ENCODE measurements at regions not wholly inside any gene's neighbourhood (a gene's known extent, or its start where the extent isn't known, plus 50 kb on each side); places are given as distances from the start of the nearest gene placed in this dataset.
"Not testable (repeated sequence)": the region's sequence is repeated elsewhere in the genome, so short reads cannot be mapped to it uniquely, and the experiment has no call there.

GRCh38 chr3:31081018-31081662, 186.7 kb upstream of the GADL1 start:
- intact Hi-C loops (cut with DNase I) = no loop called here
- ATAC-seq (peak; percentile 66), DNase-seq (ENCODE audit: low spot score) (no peak)

- ATAC-seq = no peak
Measured at GRCh38 chr3:31086148-31086547, 191.7 kb upstream of the GADL1 start.

GRCh38 chr3:31086698-31087097, 192.2 kb upstream of the GADL1 start:
- no peak for ATAC-seq
- DNase-seq (ENCODE audit: low spot score) = no peak
- intact Hi-C loops (cut with DNase I) = no loop called here

More at GRCh38 chr3:31086148-31086547, 191.7 kb upstream of the GADL1 start:
- intact Hi-C loops (cut with DNase I) = no loop called here
- no peak for DNase-seq (ENCODE audit: low spot score)

GRCh38 chr3:31091748-31092147, 197.3 kb upstream of the GADL1 start:
- DNase-seq (ENCODE audit: low spot score) (no peak), ATAC-seq (no peak)
- intact Hi-C loops (cut with DNase I) = no loop called here

- DNase-seq (ENCODE audit: low spot score) (no peak), ATAC-seq (peak; percentile 85)
- intact Hi-C loops (cut with DNase I) = no loop called here
Measured at GRCh38 chr3:31092748-31093589, 198.5 kb upstream of the GADL1 start.

- intact Hi-C loops (cut with DNase I) = no loop called here
- ATAC-seq = no peak
- no peak for DNase-seq (ENCODE audit: low spot score)
Measured at GRCh38 chr3:31093606-31094005, 199.1 kb upstream of the GADL1 start.

GRCh38 chr3:31094048-31094447, 199.6 kb upstream of the GADL1 start:
- DNase-seq (ENCODE audit: low spot score) = no peak
- no peak for ATAC-seq
- intact Hi-C loops (cut with DNase I) = no loop called here

GRCh38 chr3:31095255-31095654, 200.8 kb upstream of the GADL1 start:
- intact Hi-C loops (cut with DNase I) = no loop called here
- no peak for DNase-seq (ENCODE audit: low spot score)
- ATAC-seq = no peak

GRCh38 chr3:31096661-31097395, 202.4 kb upstream of the GADL1 start:
- intact Hi-C loops (cut with DNase I) = no loop called here
- DNase-seq (ENCODE audit: low spot score) = no peak
- no peak for ATAC-seq

GRCh38 chr3:31100519-31100918, 206.1 kb upstream of the GADL1 start:
- intact Hi-C loops (cut with DNase I) = no loop called here
- ATAC-seq (no peak), DNase-seq (ENCODE audit: low spot score) (no peak)

GRCh38 chr3:31101285-31101684, 206.8 kb upstream of the GADL1 start:
- ATAC-seq; intact Hi-C loops (cut with DNase I): not testable (repeated sequence)

GRCh38 chr3:31102196-31102879, 207.9 kb upstream of the GADL1 start:
- DNase-seq (ENCODE audit: low spot score) (no peak), ATAC-seq (no peak)
- intact Hi-C loops (cut with DNase I) = no loop called here

More at GRCh38 chr3:31101285-31101684, 206.8 kb upstream of the GADL1 start:
- DNase-seq (ENCODE audit: low spot score) = not testable (repeated sequence)

GRCh38 chr3:31103181-31103580, 208.7 kb upstream of the GADL1 start:
- ATAC-seq (no peak), DNase-seq (ENCODE audit: low spot score) (no peak)
- intact Hi-C loops (cut with DNase I) = no loop called here

- ATAC-seq = no peak
- intact Hi-C loops (cut with DNase I) = no loop called here
Measured at GRCh38 chr3:31103623-31104180, 209.2 kb upstream of the GADL1 start.

GRCh38 chr3:31105011-31105410, 210.6 kb upstream of the GADL1 start:
- ATAC-seq = no peak
- intact Hi-C loops (cut with DNase I) = no loop called here
- DNase-seq (ENCODE audit: low spot score) = no peak

More at GRCh38 chr3:31103623-31104180, 209.2 kb upstream of the GADL1 start:
- no peak for DNase-seq (ENCODE audit: low spot score)

GRCh38 chr3:31105438-31106077, 211.1 kb upstream of the GADL1 start:
- DNase-seq (ENCODE audit: low spot score) (no peak), ATAC-seq (peak; percentile 51)
- intact Hi-C loops (cut with DNase I) = no loop called here

GRCh38 chr3:31106204-31106603, 211.7 kb upstream of the GADL1 start:
- no peak for DNase-seq (ENCODE audit: low spot score)
- peak; percentile 81 for ATAC-seq

GRCh38 chr3:31106912-31107311, 212.5 kb upstream of the GADL1 start:
- ATAC-seq (no peak), DNase-seq (ENCODE audit: low spot score) (no peak)
- intact Hi-C loops (cut with DNase I) = no loop called here

More at GRCh38 chr3:31106204-31106603, 211.7 kb upstream of the GADL1 start:
- intact Hi-C loops (cut with DNase I) = no loop called here
